ENCODE measurements at regions not wholly inside any gene's neighbourhood (a gene's known extent, or its start where the extent isn't known, plus 50 kb on each side); places are given as distances from the start of the nearest gene placed in this dataset.

GRCh38 chr21:27823652-27824201 lies 856.8 kb upstream of the ADAMTS5 start:
- TF ChIP-seq POLR2AphosphoS5 (IDR thresholded peaks at IDR 0.05) (no peak), POLR2A (IDR thresholded peaks at IDR 0.05) (no peak)
- TF ChIP-seq, protein P1, sequence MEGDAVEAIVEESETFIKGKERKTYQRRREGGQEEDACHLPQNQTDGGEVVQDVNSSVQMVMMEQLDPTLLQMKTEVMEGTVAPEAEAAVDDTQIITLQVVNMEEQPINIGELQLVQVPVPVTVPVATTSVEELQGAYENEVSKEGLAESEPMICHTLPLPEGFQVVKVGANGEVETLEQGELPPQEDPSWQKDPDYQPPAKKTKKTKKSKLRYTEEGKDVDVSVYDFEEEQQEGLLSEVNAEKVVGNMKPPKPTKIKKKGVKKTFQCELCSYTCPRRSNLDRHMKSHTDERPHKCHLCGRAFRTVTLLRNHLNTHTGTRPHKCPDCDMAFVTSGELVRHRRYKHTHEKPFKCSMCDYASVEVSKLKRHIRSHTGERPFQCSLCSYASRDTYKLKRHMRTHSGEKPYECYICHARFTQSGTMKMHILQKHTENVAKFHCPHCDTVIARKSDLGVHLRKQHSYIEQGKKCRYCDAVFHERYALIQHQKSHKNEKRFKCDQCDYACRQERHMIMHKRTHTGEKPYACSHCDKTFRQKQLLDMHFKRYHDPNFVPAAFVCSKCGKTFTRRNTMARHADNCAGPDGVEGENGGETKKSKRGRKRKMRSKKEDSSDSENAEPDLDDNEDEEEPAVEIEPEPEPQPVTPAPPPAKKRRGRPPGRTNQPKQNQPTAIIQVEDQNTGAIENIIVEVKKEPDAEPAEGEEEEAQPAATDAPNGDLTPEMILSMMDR (IDR thresholded peaks at IDR 0.05) = no peak

Data from transverse colon (tissue), 4 donors.